Spinal cord (tissue), 9 donors: ENCODE measurements at regions not wholly inside any gene's neighbourhood (a gene's known extent, or its start where the extent isn't known, plus 50 kb on each side); places are given as distances from the start of the nearest gene placed in this dataset.
"Not testable (repeated sequence)": the region's sequence is repeated elsewhere in the genome, so short reads cannot be mapped to it uniquely, and the experiment has no call there.

Experiments used
- DNase-seq, 6 donors: peaks; one replicate each; pipeline versions ENCODE4 v3.0.0 to v3.0.0-alpha.2; 2013 to 2015; ENCODE audit warnings: low spot score in 6 of 6, low read depth in 4 of 6
- H3K27ac ChIP-seq: one replicate; pipeline ENCODE4 v1.5.1; 2013; ENCODE audit warnings: low read depth, low read length, control low read depth
- H3K27me3 ChIP-seq: one replicate; pipeline ENCODE4 v1.6.1; 2013; ENCODE audit warnings: low read length; ENCODE audit not compliant: control insufficient read depth, insufficient read depth
- H3K36me3 ChIP-seq: one replicate; pipeline ENCODE4 v1.6.1; 2013; ENCODE audit warnings: low read length; ENCODE audit not compliant: control insufficient read depth, insufficient read depth
- H3K4me1 ChIP-seq: one replicate; pipeline ENCODE4 v1.6.1; 2013; ENCODE audit warnings: low read length; ENCODE audit not compliant: control insufficient read depth, insufficient read depth
- H3K4me3 ChIP-seq: one replicate; pipeline ENCODE4 v1.5.1; 2013; ENCODE audit warnings: low read depth, low read length, control low read depth
- H3K9me3 ChIP-seq: one replicate; pipeline ENCODE4 v1.6.1; 2013; ENCODE audit warnings: low read length; ENCODE audit not compliant: control insufficient read depth, insufficient read depth
- WGBS: methylation state at CpG from one replicate; pipeline ENCODE4 v1.1.5; 2013; ENCODE audit warnings: missing lambda C conversion rate; ENCODE audit not compliant: insufficient coverage; 5-methylcytosine and 5-hydroxymethylcytosine counted together
- donor health status: healthy.

DNA sequence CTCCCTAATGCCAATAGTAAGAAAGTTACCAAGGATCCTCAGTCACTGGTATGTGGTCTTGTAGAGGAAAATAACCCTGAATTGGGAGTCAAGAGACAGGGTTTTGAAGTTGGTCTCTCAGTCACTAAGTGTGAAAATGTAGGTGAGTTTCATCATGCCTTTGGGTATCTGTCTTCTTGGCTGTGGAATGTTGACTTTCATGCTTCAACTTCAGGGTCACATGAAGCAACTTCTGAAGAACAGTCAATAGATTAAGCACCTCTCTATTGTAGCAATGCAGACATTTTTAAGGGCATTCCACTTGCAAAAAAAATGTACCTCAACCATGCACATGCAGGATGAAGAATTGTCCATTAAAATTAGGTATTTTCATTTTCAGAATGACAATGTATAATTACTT, 194.6 kb downstream of the CSNK1G3 start:
- no peak overlapping the region for H3K27ac ChIP-seq
- H3K4me3 ChIP-seq: no peak overlapping the region
- no peaks in the 10 kb centered on the region for H3K36me3 ChIP-seq
- no peaks in the 10 kb centered on the region for H3K27me3 ChIP-seq
- no peak for DNase-seq
- H3K4me1 ChIP-seq: no peaks in the 10 kb centered on the region
- no peaks in the 10 kb centered on the region for H3K9me3 ChIP-seq

DNA sequence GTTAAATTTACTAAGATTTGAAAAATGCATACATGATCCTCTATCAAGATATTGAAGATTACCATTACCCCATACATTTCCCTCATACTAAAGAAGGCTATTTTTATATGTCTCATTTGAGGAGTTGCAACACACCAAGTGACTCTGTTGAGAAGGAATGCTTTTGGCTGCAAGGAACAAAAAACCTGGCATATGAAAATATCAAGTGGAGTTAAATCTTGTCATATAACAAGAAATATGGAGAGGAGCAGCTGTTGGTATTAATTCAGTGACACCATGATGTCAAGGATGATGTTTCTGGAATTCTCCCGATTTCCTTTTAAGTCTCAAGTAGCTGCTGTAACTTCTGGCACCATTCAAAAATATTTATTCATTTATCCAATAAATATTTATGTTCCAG, 193.8 kb downstream of the CSNK1G3 start:
- DNase-seq: peak in 1 of 6 donors; percentile 60
- no peaks in the 10 kb centered on the region for H3K36me3 ChIP-seq
- H3K9me3 ChIP-seq: no peaks in the 10 kb centered on the region
- no peak overlapping the region for H3K4me3 ChIP-seq
- H3K27me3 ChIP-seq: no peaks in the 10 kb centered on the region
- H3K4me1 ChIP-seq: no peaks in the 10 kb centered on the region
- H3K27ac ChIP-seq: no peak overlapping the region
- no CpG with 5 or more reads among the region's 1 CpG for WGBS

DNA sequence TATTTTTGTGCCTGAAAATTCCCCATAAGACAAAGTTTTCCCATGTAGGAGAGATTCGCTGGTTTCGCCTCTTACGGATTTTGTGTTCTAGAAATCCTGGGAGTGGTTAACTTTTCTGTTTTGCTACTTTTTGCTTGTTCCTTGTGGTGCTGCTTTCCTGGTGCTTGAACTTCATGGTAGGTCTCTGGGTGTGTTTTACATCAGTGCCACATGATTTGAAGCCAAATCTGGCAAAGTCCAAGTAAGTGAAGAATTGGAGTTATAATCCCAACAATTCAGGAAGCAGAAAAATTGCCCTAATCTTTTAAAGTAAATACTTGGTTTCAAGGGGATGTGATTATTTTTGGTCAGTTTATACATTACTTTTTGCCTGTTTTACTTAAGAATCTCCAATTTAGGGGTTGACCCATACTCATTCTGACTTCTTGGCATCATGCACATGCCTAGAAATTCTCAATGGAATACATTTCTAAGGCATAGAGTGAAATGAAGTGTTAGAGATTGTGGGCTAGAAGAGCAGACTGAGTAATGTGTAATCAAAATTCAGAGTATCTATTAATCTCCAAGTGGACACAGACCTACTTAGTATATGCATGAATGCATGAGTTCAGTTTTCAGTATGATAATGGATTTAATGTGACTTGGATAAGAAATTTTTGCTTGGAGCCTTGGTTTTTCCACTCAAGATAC, 189.7 kb downstream of the CSNK1G3 start:
- Histone ChIP-seq H3K4me1 (no peaks in the 10 kb centered on the region), H3K27me3 (no peaks in the 10 kb centered on the region), H3K27ac (no peak overlapping the region), H3K4me3 (no peak overlapping the region), H3K36me3 (no peaks in the 10 kb centered on the region), H3K9me3 (peaks cover 3% of the 10 kb centered on the region)
- no peak for DNase-seq
- 94% methylated on average over 3 of the region's 3 CpGs for WGBS

GRCh38 chr5:123700624-123701287, 188.8 kb downstream of the CSNK1G3 start:
- Histone ChIP-seq H3K9me3 (peaks cover 3% of the 10 kb centered on the region), H3K4me3 (no peak overlapping the region), H3K36me3 (no peaks in the 10 kb centered on the region), H3K27me3 (no peaks in the 10 kb centered on the region), H3K27ac (no peak overlapping the region), H3K4me1 (peaks cover 5% of the 10 kb centered on the region)
- WGBS: 56% methylated on average over 1 of the region's 6 CpGs
- DNase-seq: peak in 2 of 6 donors; percentile 27 to 40

- no peaks in the 10 kb centered on the region for H3K36me3 ChIP-seq
- H3K27ac ChIP-seq: no peak overlapping the region
- DNase-seq: no peak
- WGBS: 75% methylated on average over 1 of the region's 2 CpGs
- H3K4me3 ChIP-seq: no peak overlapping the region
- H3K4me1 ChIP-seq: peaks cover 5% of the 10 kb centered on the region
- peaks cover 3% of the 10 kb centered on the region for H3K9me3 ChIP-seq
- H3K27me3 ChIP-seq: no peaks in the 10 kb centered on the region
These were observed 187.6 kb downstream of the CSNK1G3 start for GRCh38 chr5:123699571-123699970.

GRCh38 chr5:123698937-123699336, 187.0 kb downstream of the CSNK1G3 start:
- not testable (repeated sequence) for H3K27ac ChIP-seq, H3K9me3 ChIP-seq, H3K27me3 ChIP-seq, H3K36me3 ChIP-seq, H3K4me1 ChIP-seq, DNase-seq, H3K4me3 ChIP-seq
- no CpG with 5 or more reads among the region's 3 CpGs for WGBS

DNA sequence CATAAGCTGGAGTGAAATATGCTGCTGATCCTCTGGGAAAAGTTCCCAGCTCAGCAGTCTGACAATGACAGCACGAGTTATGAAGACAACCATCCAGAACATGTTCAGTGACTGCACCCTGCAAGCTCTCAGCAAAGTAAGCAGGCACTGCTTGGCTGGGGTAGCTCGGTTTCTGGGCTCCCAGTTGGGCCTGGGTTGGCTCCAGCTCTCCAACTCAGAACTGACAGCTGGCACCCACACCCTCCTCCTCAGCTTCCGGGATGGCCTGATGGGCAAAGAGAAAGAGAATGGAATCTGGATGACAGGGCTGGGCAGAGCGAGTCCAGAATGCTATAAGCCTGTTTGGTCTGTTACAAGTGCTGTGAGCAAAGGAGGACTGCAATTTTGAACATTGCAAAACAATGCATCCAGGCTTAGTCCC, 185.0 kb downstream of the CSNK1G3 start:
- Histone ChIP-seq H3K27me3 (no peaks in the 10 kb centered on the region), H3K36me3 (no peaks in the 10 kb centered on the region), H3K27ac (peak overlapping the region; percentile 4), H3K4me1 (peaks cover 5% of the 10 kb centered on the region), H3K4me3 (no peak overlapping the region), H3K9me3 (peaks cover 3% of the 10 kb centered on the region)
- 25% methylated on average over 3 of the region's 4 CpGs for whole genome bisulfite sequencing
- DNase-seq: peak; percentile 48 to 96 (median 64)

- no peaks in the 10 kb centered on the region for H3K4me1 ChIP-seq
- no peak overlapping the region for H3K4me3 ChIP-seq
- H3K27ac ChIP-seq: no peak overlapping the region
- H3K9me3 ChIP-seq: peaks cover 1% of the 10 kb centered on the region
- no peak for DNase-seq
- H3K36me3 ChIP-seq: no peaks in the 10 kb centered on the region
- no peaks in the 10 kb centered on the region for H3K27me3 ChIP-seq
These were observed 178.8 kb downstream of the CSNK1G3 start for GRCh38 chr5:123690821-123691220.

DNA sequence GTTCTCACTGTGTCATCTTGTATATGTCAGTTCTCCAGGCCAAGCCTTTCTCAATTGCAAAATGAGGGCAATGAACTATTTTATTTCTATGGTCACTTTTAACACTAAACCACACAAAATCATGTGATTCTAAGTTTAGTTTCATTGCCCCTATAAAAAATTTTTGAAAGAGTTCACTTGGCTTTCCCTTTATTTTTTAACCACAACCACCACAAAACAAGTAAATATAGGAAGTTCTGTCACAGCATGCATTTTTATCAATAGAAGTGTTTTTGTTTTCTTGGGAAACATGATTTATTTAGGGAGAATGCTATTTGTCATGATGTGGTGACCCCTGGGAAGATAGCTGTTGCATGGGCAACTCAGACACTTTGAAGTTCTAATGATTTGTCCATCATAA, 169.1 kb downstream of the CSNK1G3 start:
- Histone ChIP-seq H3K4me1 (no peaks in the 10 kb centered on the region), H3K4me3 (no peak overlapping the region), H3K27ac (no peak overlapping the region), H3K36me3 (no peaks in the 10 kb centered on the region), H3K9me3 (peaks cover 8% of the 10 kb centered on the region), H3K27me3 (no peaks in the 10 kb centered on the region)
- DNase-seq: no peak

DNA sequence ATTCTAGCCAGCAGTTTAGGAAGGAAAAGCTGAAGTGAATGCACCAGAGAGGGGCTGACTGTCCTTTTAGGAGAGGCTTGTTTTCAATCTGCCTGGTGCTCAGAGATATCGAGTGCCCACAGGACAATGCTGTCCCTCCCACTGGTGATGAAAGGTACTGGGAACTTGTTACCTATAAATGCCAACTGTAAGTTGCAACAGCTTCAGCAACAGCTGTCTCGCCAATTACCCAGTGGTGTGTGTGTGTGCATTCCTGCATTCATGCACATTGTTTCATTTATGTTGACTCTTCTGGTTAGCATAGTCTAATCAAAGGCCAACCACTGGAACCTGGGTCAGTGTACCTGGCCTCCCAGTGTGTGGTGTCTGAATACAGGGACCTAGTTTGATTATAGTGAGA, 161.1 kb downstream of the CSNK1G3 start:
- 65% methylated on average over 2 of the region's 2 CpGs for WGBS
- Histone ChIP-seq H3K4me3 (no peak overlapping the region), H3K27ac (no peak overlapping the region), H3K27me3 (no peaks in the 10 kb centered on the region), H3K36me3 (no peaks in the 10 kb centered on the region), H3K9me3 (no peaks in the 10 kb centered on the region), H3K4me1 (no peaks in the 10 kb centered on the region)
- DNase-seq: peak in 2 of 6 donors; percentile 21 to 48
